ENCODE measurements at regions not wholly inside any gene's neighbourhood (a gene's known extent, or its start where the extent isn't known, plus 50 kb on each side); places are given as distances from the start of the nearest gene placed in this dataset.

DNA sequence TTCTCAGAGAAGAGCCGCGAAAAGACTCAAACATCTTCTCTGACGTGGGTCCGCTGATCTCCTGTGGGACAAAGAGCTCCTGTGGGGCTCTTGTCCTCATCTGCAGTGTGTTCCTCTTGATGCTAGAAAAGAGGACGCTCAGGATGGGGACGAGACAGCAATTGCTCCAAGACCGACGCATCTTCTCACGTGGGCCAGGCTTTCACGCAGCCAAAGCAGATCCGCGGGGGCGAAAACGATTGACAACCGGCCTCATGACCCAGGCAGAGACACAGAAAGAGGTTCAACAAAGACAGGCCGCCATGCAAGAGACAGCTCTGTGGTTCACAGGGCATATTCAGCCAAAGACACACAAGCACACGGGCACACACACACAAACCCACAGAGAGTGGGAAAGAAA is 971.8 kb upstream of the DEFB115 start:
- no peak for TF ChIP-seq CTCF (IDR thresholded peaks at IDR 0.05; ENCODE audit: poor library complexity)
- TF ChIP-seq EZH2phosphoT487 (IDR thresholded peaks at IDR 0.05; ENCODE audit: low read depth, severe bottlenecking, unreplicated experiment), result no peak
- no peak for TF ChIP-seq EZH2 (IDR thresholded peaks at IDR 0.05; ENCODE audit: borderline replicate concordance)
